Fibroblast of villous mesenchyme (primary cell): ENCODE measurements at regions not wholly inside any gene's neighbourhood (a gene's known extent, or its start where the extent isn't known, plus 50 kb on each side); places are given as distances from the start of the nearest gene placed in this dataset.
"Not testable (repeated sequence)": the region's sequence is repeated elsewhere in the genome, so short reads cannot be mapped to it uniquely, and the experiment has no call there.

Experiments
- DNase-seq: peaks from one replicate; pipeline ENCODE4 v3.0.0-alpha.2; 2010; ENCODE audit warnings: low read depth
- H3K4me3 ChIP-seq: 2 replicates; pipeline ENCODE4 v1.5.1; 2011; ENCODE audit warnings: low read depth, mild to moderate bottlenecking, low read length
- CTCF ChIP-seq: IDR thresholded peaks from 2 replicates; pipeline ENCODE4 v1.5.1; 2012; ENCODE audit warnings: low read depth, mild to moderate bottlenecking, low read length; ENCODE audit not compliant: insufficient read depth

- no peak for DNase-seq
- TF ChIP-seq CTCF: no peak
- H3K4me3 ChIP-seq: no peak overlapping the region
Observed at GRCh38 chr4:167838686-167839085, 253.7 kb upstream of the ANXA10 start.

- no peak overlapping the region for H3K4me3 ChIP-seq
- DNase-seq: no peak
- no peak for TF ChIP-seq CTCF
Observed at GRCh38 chr4:167842487-167842886, 249.8 kb upstream of the ANXA10 start.

GRCh38 chr4:167854881-167855280, 237.5 kb upstream of the ANXA10 start:
- no peak for TF ChIP-seq CTCF
- DNase-seq: no peak
- no peak overlapping the region for H3K4me3 ChIP-seq

- not testable (repeated sequence) for DNase-seq, H3K4me3 ChIP-seq
Observed at GRCh38 chr4:167858127-167858526, 234.2 kb upstream of the ANXA10 start.

- no peak for DNase-seq
Observed at GRCh38 chr4:167867191-167867590, 225.1 kb upstream of the ANXA10 start.

GRCh38 chr4:167868163-167868562, 224.2 kb upstream of the ANXA10 start:
- no peak for TF ChIP-seq CTCF
- DNase-seq: no peak

More at GRCh38 chr4:167867191-167867590, 225.1 kb upstream of the ANXA10 start:
- no peak overlapping the region for H3K4me3 ChIP-seq
- TF ChIP-seq CTCF: no peak

GRCh38 chr4:167873496-167873895, 218.8 kb upstream of the ANXA10 start:
- no peak for DNase-seq
- no peak overlapping the region for H3K4me3 ChIP-seq
- no peak for TF ChIP-seq CTCF

More at GRCh38 chr4:167868163-167868562, 224.2 kb upstream of the ANXA10 start:
- H3K4me3 ChIP-seq: no peak overlapping the region

- not testable (repeated sequence) for DNase-seq, H3K4me3 ChIP-seq
Observed at GRCh38 chr4:167876091-167876490, 216.2 kb upstream of the ANXA10 start.

- not testable (repeated sequence) for DNase-seq, H3K4me3 ChIP-seq
Observed at GRCh38 chr4:167877826-167878225, 214.5 kb upstream of the ANXA10 start.
